Heart left ventricle (tissue), 16 donors: ENCODE measurements at regions not wholly inside any gene's neighbourhood (a gene's known extent, or its start where the extent isn't known, plus 50 kb on each side); places are given as distances from the start of the nearest gene placed in this dataset.
A peak's percentile ranks its signal among the peaks of the same experiment; 100 is the strongest.
"Not testable (repeated sequence)": the region's sequence is repeated elsewhere in the genome, so short reads cannot be mapped to it uniquely, and the experiment has no call there.

ENCODE experiments used
- ATAC-seq, 4 donors: fragments of 200-7000 bp; cut with Tn5 transposase; one replicate each; pipeline ENCODE4 v1.9.1; 2020 to 2022; ENCODE audit warnings: moderate library complexity in 4 of 4, mild to moderate bottlenecking in 3 of 4, moderate number of reproducible peaks in 1 of 4
- DNase-seq, 5 donors: peaks; one replicate each; pipeline ENCODE4 v3.0.0-alpha.2; 2020
- H3K27ac ChIP-seq, 12 donors: fragments of 200-600 bp; sonication (generic) in 4 of 12; one replicate each; pipeline versions ENCODE4 v1.5.0 to v1.8.0; 2016 to 2022; ENCODE audit warnings: mild to moderate bottlenecking in 2 of 12
- H3K27me3 ChIP-seq, 9 donors: fragments of 200-600 bp; sonication (generic) in 2 of 9; one replicate each; pipeline versions ENCODE4 v1.5.1 to v1.8.0; 2016 to 2022; ENCODE audit warnings: mild to moderate bottlenecking in 3 of 9
- H3K36me3 ChIP-seq, 9 donors: fragments of 200-600 bp; sonication (generic) in 2 of 9; one replicate each; pipeline versions ENCODE4 v1.5.0 to v1.8.0; 2018 to 2022; ENCODE audit warnings: mild to moderate bottlenecking in 2 of 9
- H3K4me1 ChIP-seq, 12 donors: fragments of 200-600 bp; sonication (generic) in 4 of 12; one replicate each; pipeline versions ENCODE4 v1.5.0 to v1.8.0; 2016 to 2022; ENCODE audit warnings: mild to moderate bottlenecking in 3 of 12
- H3K4me3 ChIP-seq, 12 donors: fragments of 200-600 bp; sonication (generic) in 4 of 12; one replicate each; pipeline versions ENCODE4 v1.5.0 to v1.8.0; 2017 to 2022; ENCODE audit warnings: mild to moderate bottlenecking in 9 of 12, moderate library complexity in 4 of 12
- H3K9me3 ChIP-seq, 12 donors: fragments of 200-600 bp; sonication (generic) in 4 of 12; one replicate each; pipeline versions ENCODE4 v1.5.0 to v1.8.0; 2016 to 2022; ENCODE audit warnings: mild to moderate bottlenecking in 1 of 12
- CTCF ChIP-seq, 12 donors: fragments of 200-600 bp; sonication (generic) in 4 of 12; IDR thresholded peaks; one replicate each; pipeline versions ENCODE4 v1.5.0 to v1.8.0; 2018 to 2022; ENCODE audit warnings: antibody characterized with exemption in 12 of 12, mild to moderate bottlenecking in 5 of 12
- POLR2A ChIP-seq, 2 donors: fragments of 450-650 bp; IDR thresholded peaks; one replicate each; pipeline ENCODE4 v1.6.1; 2017; ENCODE audit warnings: antibody characterized with exemption in 2 of 2, mild to moderate bottlenecking in 2 of 2, moderate library complexity in 2 of 2
- WGBS, 4 donors: extraction: QIAGEN DNeasy Blood & Tissue Kit in 2 of 4; methylation state at CpG; one replicate each; pipeline versions ENCODE4 v1.1.5 to v1.1.7; 2013 to 2018; 5-methylcytosine and 5-hydroxymethylcytosine counted together
- intact Hi-C, 10 donors: fragments of 100-400 bp; cut with DNase I; formaldehyde crosslinking; loops; one replicate each; pipeline versions ENCODE4 v1.11.1 to v1.14.2; 2022
- donor health status: ischemic (EF 13 %, LVEDD 7.1; RV severe dilation, severe dysfunction).
- donor health status: healthy with polysubstance abuse.
- donor health status: DM: no; HTN: yes; CAD: no.
- donor health status: DM: no; HTN: no; CAD: no.
- donor health status: ischemic (EF 25% LVEDD 6.9; RV normal size, moderate dysfunction).
- donor health status: ischemic (EF 25% LVEDD 5.7; RV mildly dilated, moderate dysfunction).
- donor health status: healthy.
- donor health status: DM: yes; HTN: yes; CAD: no.
- donor health status: ischemic (EF 35%, LVEDD 5.7; RV mildly dilated, moderate dysfunction).
- donor health status: nonischemic (EF 11% LVEDD 7.7; RV severe dilation, severe dysfunction).
- donor health status: DM: yes; HTN: yes; CAD: no.
- donor health status: PGD.
- donor health status: ischemic (EF 29% LVEDD 5.4; RV normal size, mild dysfunction).
- donor health status: nonischemic (EF 23%, LVEDD 6.1; RV moderate dilation, normal function).

- intact Hi-C loops: no loop called here
- Histone ChIP-seq H3K27ac (no peak overlapping the region), H3K4me1 (no peaks in the 10 kb centered on the region), H3K9me3 (no peaks in the 10 kb centered on the region), H3K4me3 (no peak overlapping the region), H3K36me3 (no peaks in the 10 kb centered on the region), H3K27me3 (no peaks in the 10 kb centered on the region)
- no peak for DNase-seq
- TF ChIP-seq CTCF (IDR thresholded peaks at IDR 0.05) (no peak), POLR2A (IDR thresholded peaks at IDR 0.05) (no peak)
- ATAC-seq: peak in 1 of 4 donors; percentile 70
Measured at GRCh38 chrX:76509775-76510174, 82.3 kb downstream of the MAGEE1 start.

- H3K4me3 ChIP-seq: no peak overlapping the region
- H3K36me3 ChIP-seq: no peaks in the 10 kb centered on the region
- no peaks in the 10 kb centered on the region for H3K4me1 ChIP-seq
- TF ChIP-seq POLR2A (IDR thresholded peaks at IDR 0.05): no peak
- no peak for TF ChIP-seq CTCF (IDR thresholded peaks at IDR 0.05)
- WGBS, 4 donors: 36 to 61% (median 46%) methylated on average over 4 of the region's 4 CpGs
- H3K27ac ChIP-seq: no peak overlapping the region
- intact Hi-C loops: no loop called here
- no peaks in the 10 kb centered on the region for H3K27me3 ChIP-seq
- no peak for DNase-seq
- no peak for ATAC-seq
- no peaks in the 10 kb centered on the region for H3K9me3 ChIP-seq
Measured at GRCh38 chrX:76517544-76517943, 90.0 kb downstream of the MAGEE1 start.

- H3K27me3 ChIP-seq: no peaks in the 10 kb centered on the region
- DNase-seq: no peak
- no peak for ATAC-seq
- H3K4me1 ChIP-seq: no peaks in the 10 kb centered on the region
- peaks cover 0 to 6% (median 0%) of the 10 kb centered on the region in 12 donors for H3K9me3 ChIP-seq
- TF ChIP-seq CTCF (IDR thresholded peaks at IDR 0.05) (no peak), POLR2A (IDR thresholded peaks at IDR 0.05) (no peak)
- 77 to 90% (median 87%) methylated on average over 21 to 23 of the region's 23 CpGs for WGBS, 4 donors
- no peaks in the 10 kb centered on the region for H3K36me3 ChIP-seq
- no peak overlapping the region for H3K27ac ChIP-seq
- intact Hi-C loops: no loop called here
- no peak overlapping the region for H3K4me3 ChIP-seq
Measured at GRCh38 chrX:76520273-76521054, 93.0 kb downstream of the MAGEE1 start.

- H3K36me3 ChIP-seq, H3K27ac ChIP-seq, H3K27me3 ChIP-seq, intact Hi-C loops, H3K4me3 ChIP-seq, ATAC-seq, DNase-seq, H3K4me1 ChIP-seq: not testable (repeated sequence)
- H3K9me3 ChIP-seq: peaks cover 0 to 16% (median 0%) of the 10 kb centered on the region in 12 donors
- WGBS, 4 donors: 68 to 90% (median 86%) methylated on average over 2 of the region's 2 CpGs
Measured at GRCh38 chrX:76535675-76536074, 108.2 kb downstream of the MAGEE1 start.

- ATAC-seq (no peak), DNase-seq (no peak)
- TF ChIP-seq CTCF (IDR thresholded peaks at IDR 0.05): no peak
- TF ChIP-seq POLR2A (IDR thresholded peaks at IDR 0.05): no peak
- Histone ChIP-seq H3K4me1 (no peaks in the 10 kb centered on the region), H3K4me3 (no peak overlapping the region), H3K27me3 (no peaks in the 10 kb centered on the region), H3K9me3 (peaks cover 0 to 6% (median 0%) of the 10 kb centered on the region in 12 donors), H3K36me3 (no peaks in the 10 kb centered on the region), H3K27ac (no peak overlapping the region)
- WGBS, 4 donors: 19 to 29% (median 24%) methylated on average over 2 of the region's 2 CpGs
- intact Hi-C loops: no loop called here
Measured at GRCh38 chrX:76538860-76539259, 111.3 kb downstream of the MAGEE1 start.

GRCh38 chrX:76543381-76543780, 115.9 kb downstream of the MAGEE1 start:
- H3K36me3 ChIP-seq, H3K27me3 ChIP-seq, intact Hi-C loops, DNase-seq, H3K4me3 ChIP-seq, H3K9me3 ChIP-seq, H3K27ac ChIP-seq, ATAC-seq, H3K4me1 ChIP-seq: not testable (repeated sequence)
